Adrenal gland (tissue), 9 donors: ENCODE measurements at regions not wholly inside any gene's neighbourhood (a gene's known extent, or its start where the extent isn't known, plus 50 kb on each side); places are given as distances from the start of the nearest gene placed in this dataset.

Source experiments
- DNase-seq, 7 donors: peaks; one replicate each; pipeline ENCODE4 v3.0.0-alpha.2; 2019 to 2020
- H3K27ac ChIP-seq, 5 donors: fragments of 200-600 bp; sonication (generic) in 4 of 5; 1 replicate in 3 of 5; 2 replicates in 2 of 5; pipeline versions ENCODE4 v1.5.1 to v1.8.0; 2016 to 2020; ENCODE audit warnings: mild to moderate bottlenecking in 1 of 5
- H3K27me3 ChIP-seq: fragments of 200-600 bp; 2 replicates; pipeline ENCODE4 v1.8.0; 2021
- H3K36me3 ChIP-seq, 2 donors: fragments of 200-600 bp; replicated peaks in 1 of 2; 1 replicate in 1 of 2; 2 replicates in 1 of 2; pipeline versions ENCODE4 v1.5.1 to v1.8.0; 2018 to 2022
- H3K4me1 ChIP-seq, 2 donors: fragments of 200-600 bp; replicated peaks in 1 of 2; 1 replicate in 1 of 2; 2 replicates in 1 of 2; pipeline versions ENCODE4 v1.5.1 to v1.8.0; 2018 to 2021
- H3K4me3 ChIP-seq, 4 donors: fragments of 200-600 bp; sonication (generic) in 3 of 4; one replicate each; pipeline ENCODE4 v1.5.1; 2016 to 2018
- H3K9me3 ChIP-seq, 3 donors: fragments of 200-600 bp; sonication (generic) in 1 of 3; replicated peaks in 1 of 3; 1 replicate in 2 of 3; 2 replicates in 1 of 3; pipeline versions ENCODE4 v1.5.1 to v1.8.0; 2016 to 2021
- POLR2A ChIP-seq, 2 donors: fragments of 450-650 bp; IDR thresholded peaks; one replicate each; pipeline ENCODE4 v1.6.1; 2017; ENCODE audit warnings: antibody characterized with exemption in 2 of 2, mild to moderate bottlenecking in 2 of 2, moderate library complexity in 1 of 2
- WGBS, 4 donors: extraction: QIAGEN DNeasy Blood & Tissue Kit in 2 of 4; methylation state at CpG; one replicate each; pipeline versions ENCODE4 v1.1.5 to v1.1.7; 2013 to 2017; 5-methylcytosine and 5-hydroxymethylcytosine counted together
- intact Hi-C, 2 donors: fragments of 100-400 bp; cut with DNase I; formaldehyde crosslinking; loops; one replicate each; pipeline versions ENCODE4 v1.14.1 to v1.15.0; 2022 to 2023
- TF ChIP-seq, protein P1 (sequence below), 6 experiments: fragments of 450-650 bp in 4 of 6; fragments of 200-600 bp in 2 of 6; sonication (generic) in 1 of 6; IDR thresholded peaks; 1 replicate in 5 of 6; 2 replicates in 1 of 6; pipeline versions ENCODE4 v1.5.1 to v1.8.0; 2016 to 2021; ENCODE audit warnings: antibody characterized with exemption in 6 of 6, mild to moderate bottlenecking in 2 of 6, moderate library complexity in 1 of 6
- donor health status: healthy with polysubstance abuse.
- donor health status: Bipolar disorder and iron deficiency.
- donor health status: DM: yes; HTN: yes; CAD: no.
- donor health status: DM: no; HTN: no; CAD: no.
- donor health status: DM: no; HTN: no; CAD: no.

DNA sequence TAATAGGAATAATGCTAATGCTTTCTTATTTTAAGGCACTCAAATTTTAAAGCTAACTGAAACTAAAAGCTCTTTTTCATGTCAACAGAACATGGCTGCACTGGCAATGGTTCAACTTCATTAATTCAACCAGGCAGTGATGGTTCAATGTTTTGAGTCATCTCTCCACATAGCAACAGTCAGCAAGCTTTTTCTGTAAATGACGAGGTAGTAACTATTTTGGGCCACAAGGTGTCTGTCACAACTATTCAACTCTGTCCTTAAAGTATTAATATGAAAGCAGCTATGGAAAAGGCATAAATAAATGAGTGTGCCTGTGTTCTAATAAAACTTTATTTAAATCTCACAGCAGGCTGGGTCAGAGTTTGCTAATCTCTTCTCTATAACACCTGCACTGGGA is 1425.6 kb upstream of the PIK3C3 start:
- H3K4me3 ChIP-seq, result no peak overlapping the region
- intact Hi-C loops, result no loop called here
- DNase-seq, result no peak
- no peak overlapping the region for H3K27ac ChIP-seq
- H3K9me3 ChIP-seq, result no peaks in the 10 kb centered on the region
- no peaks in the 10 kb centered on the region for H3K27me3 ChIP-seq
- H3K4me1 ChIP-seq, result no peaks in the 10 kb centered on the region
- H3K36me3 ChIP-seq, result no peaks in the 10 kb centered on the region
- no peak for TF ChIP-seq POLR2A (IDR thresholded peaks at IDR 0.05)
- 25 to 34% (median 29%) methylated on average over 1 of the region's 1 CpG for WGBS, 4 donors

DNA sequence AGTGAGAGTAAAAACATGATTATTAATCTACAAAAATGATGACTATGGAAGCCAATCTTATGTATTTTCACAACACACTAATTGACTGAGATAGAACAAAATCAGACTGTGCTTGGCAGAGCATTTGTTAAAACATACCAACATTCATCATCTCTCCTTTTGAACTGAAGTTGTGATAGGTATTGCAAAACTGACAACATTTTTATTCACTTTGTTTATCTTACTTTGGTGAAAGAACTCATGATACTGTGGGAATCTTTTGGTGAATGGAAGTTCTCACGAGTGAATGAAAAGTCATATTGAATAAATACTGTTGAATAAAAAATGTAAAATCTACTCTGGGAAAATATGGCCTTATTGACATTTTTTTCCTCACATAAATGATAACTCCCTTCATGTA is 1430.2 kb upstream of the PIK3C3 start:
- TF ChIP-seq POLR2A (IDR thresholded peaks at IDR 0.05), result no peak
- TF ChIP-seq, protein P1, sequence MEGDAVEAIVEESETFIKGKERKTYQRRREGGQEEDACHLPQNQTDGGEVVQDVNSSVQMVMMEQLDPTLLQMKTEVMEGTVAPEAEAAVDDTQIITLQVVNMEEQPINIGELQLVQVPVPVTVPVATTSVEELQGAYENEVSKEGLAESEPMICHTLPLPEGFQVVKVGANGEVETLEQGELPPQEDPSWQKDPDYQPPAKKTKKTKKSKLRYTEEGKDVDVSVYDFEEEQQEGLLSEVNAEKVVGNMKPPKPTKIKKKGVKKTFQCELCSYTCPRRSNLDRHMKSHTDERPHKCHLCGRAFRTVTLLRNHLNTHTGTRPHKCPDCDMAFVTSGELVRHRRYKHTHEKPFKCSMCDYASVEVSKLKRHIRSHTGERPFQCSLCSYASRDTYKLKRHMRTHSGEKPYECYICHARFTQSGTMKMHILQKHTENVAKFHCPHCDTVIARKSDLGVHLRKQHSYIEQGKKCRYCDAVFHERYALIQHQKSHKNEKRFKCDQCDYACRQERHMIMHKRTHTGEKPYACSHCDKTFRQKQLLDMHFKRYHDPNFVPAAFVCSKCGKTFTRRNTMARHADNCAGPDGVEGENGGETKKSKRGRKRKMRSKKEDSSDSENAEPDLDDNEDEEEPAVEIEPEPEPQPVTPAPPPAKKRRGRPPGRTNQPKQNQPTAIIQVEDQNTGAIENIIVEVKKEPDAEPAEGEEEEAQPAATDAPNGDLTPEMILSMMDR (IDR thresholded peaks at IDR 0.05), result no peak
- Histone ChIP-seq H3K36me3 (no peaks in the 10 kb centered on the region), H3K4me3 (no peak overlapping the region), H3K9me3 (no peaks in the 10 kb centered on the region), H3K4me1 (no peaks in the 10 kb centered on the region), H3K27me3 (no peaks in the 10 kb centered on the region), H3K27ac (no peak overlapping the region)
- intact Hi-C loops, result no loop called here
- no peak for DNase-seq
- WGBS, 4 donors, result 56 to 72% (median 62%) methylated on average over 1 of the region's 1 CpG

DNA sequence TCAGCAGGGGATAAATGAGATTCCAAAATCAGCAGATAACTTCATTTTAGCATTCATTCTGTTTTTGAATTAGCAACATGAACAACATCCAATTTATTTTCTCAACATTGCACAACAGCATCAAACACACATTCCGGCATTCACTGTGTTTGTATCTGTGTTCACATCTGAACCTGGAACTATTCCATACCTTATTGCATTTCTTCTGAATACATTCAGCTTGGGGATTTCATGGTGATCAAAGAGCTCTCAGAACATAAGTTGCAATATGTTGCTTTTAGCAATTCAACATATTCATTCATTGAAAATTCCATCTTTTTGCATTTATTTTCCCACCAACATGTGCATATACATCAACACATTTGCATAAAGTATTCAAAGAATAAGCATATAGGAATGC is 1431.7 kb upstream of the PIK3C3 start:
- no peak for DNase-seq
- intact Hi-C loops, result no loop called here
- TF ChIP-seq, protein P1 (IDR thresholded peaks at IDR 0.05), result no peak
- no peak for TF ChIP-seq POLR2A (IDR thresholded peaks at IDR 0.05)
- Histone ChIP-seq H3K36me3 (no peaks in the 10 kb centered on the region), H3K9me3 (no peaks in the 10 kb centered on the region), H3K4me1 (no peaks in the 10 kb centered on the region), H3K4me3 (no peak overlapping the region), H3K27me3 (no peaks in the 10 kb centered on the region), H3K27ac (no peak overlapping the region)
- WGBS, 4 donors, result 55 to 68% (median 63%) methylated on average over 1 of the region's 1 CpG

DNA sequence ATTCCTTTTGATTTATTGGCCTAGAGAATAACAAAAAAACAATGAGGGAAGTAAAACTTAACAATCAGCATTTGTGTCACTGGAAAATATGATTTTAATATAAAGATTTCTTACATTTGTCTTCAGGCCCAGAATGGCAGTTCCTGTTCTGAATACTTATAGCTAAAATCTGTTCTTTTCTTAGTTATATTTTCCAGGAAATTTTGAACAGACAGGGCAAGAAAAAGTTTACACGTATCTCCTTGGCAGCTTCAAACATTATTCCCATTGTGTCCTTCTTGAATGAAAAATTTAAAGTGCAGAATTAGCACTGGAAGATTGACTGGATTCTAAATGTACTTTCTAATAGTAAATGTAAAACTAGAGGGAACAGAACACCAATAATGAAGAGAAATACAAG is 1454.0 kb upstream of the PIK3C3 start:
- intact Hi-C loops, result no loop called here
- Histone ChIP-seq H3K4me3 (no peak overlapping the region), H3K27me3 (no peaks in the 10 kb centered on the region), H3K4me1 (no peaks in the 10 kb centered on the region), H3K9me3 (no peaks in the 10 kb centered on the region), H3K36me3 (no peaks in the 10 kb centered on the region), H3K27ac (no peak overlapping the region)
- TF ChIP-seq, protein P1 (IDR thresholded peaks at IDR 0.05), result no peak
- no peak for TF ChIP-seq POLR2A (IDR thresholded peaks at IDR 0.05)
- 62 to 71% (median 65%) methylated on average over 1 of the region's 1 CpG for WGBS, 4 donors
- no peak for DNase-seq

DNA sequence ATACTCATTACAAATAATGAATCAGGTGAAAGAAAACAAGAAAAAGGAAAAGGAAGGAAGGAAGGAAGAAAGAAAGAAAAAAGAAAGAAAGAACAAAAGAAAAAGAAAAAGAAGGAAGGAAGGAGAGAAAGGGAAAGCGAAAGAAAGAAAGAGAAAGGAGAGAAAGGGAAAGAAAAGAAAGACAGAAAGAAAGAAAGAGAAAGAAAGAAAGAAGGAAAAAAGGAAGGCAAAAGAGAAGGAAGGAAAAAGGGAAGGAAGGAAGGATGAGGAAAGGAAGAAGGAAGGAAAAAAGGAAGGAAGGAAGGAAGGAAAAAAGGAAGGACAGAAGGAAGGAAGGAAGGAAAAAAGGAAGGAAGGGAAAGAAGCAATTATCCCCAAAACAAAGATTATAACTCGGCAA is 1460.4 kb upstream of the PIK3C3 start:
- Histone ChIP-seq H3K4me3 (no peak overlapping the region), H3K27me3 (no peaks in the 10 kb centered on the region), H3K27ac (no peak overlapping the region), H3K4me1 (no peaks in the 10 kb centered on the region), H3K9me3 (no peaks in the 10 kb centered on the region), H3K36me3 (no peaks in the 10 kb centered on the region)
- intact Hi-C loops, result no loop called here
- DNase-seq, result no peak
- TF ChIP-seq, protein P1 (IDR thresholded peaks at IDR 0.05), result no peak
- no peak for TF ChIP-seq POLR2A (IDR thresholded peaks at IDR 0.05)
- WGBS, 4 donors, result 81 to 88% (median 85%) methylated on average over 2 of the region's 2 CpGs
